ENCODE measurements at regions not wholly inside any gene's neighbourhood (a gene's known extent, or its start where the extent isn't known, plus 50 kb on each side); places are given as distances from the start of the nearest gene placed in this dataset.

DNA sequence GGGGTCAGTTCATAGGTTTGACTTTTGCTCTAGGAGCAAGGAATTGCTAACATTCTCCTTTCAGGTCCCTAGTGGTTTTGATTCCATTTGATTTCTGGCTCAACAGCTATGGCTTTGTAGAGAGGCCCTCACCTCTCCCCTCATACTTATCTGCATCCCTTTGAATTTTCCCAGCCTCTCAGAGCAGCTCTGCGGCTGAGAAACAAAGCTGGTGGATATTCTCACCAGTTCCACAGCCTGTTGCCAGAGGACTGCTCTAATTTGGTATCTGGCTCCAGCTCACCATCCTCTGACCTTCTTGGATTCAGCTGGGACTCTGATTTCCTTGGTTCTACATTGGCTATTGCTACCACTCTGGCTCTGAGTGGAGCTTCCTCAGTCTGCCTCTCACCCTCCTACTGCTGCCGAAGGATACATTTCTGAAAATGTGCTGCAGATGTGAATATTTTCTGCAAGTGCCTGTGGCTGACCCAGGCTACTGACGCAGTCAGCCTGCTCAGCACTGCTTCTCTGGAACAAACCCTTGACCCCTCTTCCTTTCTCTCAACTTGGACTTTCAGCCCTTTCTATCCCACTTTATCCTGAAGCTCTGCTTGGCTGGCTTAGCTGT is 110.9 kb upstream of the ENPEP start:
- Histone ChIP-seq H3K4me1 (ENCODE audit: insufficient read depth, low read length) (no peaks in the 10 kb centered on the region), H3K9ac (ENCODE audit: insufficient read depth, low read depth, low read length) (no peak overlapping the region), H3K27me3 (ENCODE audit: control insufficient read depth in 1 of 2, insufficient read depth in 2 of 2, low read length in 2 of 2) (no peaks in the 10 kb centered on the region), H3K36me3 (replicated peaks in 1 of 2; ENCODE audit: control insufficient read depth in 1 of 2, insufficient read depth in 2 of 2, low read length in 2 of 2) (no peaks in the 10 kb centered on the region), H3K4me2 (ENCODE audit: low read depth, low read length) (no peak overlapping the region), H2AFZ (ENCODE audit: low read length) (no peak overlapping the region), H3K27ac (ENCODE audit: extremely low read length, insufficient read depth, low read length) (no peak overlapping the region), H3K79me2 (ENCODE audit: insufficient read depth, low read length) (no peaks in the 10 kb centered on the region), H3K9me3 (ENCODE audit: low read length) (no peaks in the 10 kb centered on the region), H4K20me1 (ENCODE audit: insufficient read depth, low read length) (no peaks in the 10 kb centered on the region), H3K4me3 (replicated peaks in 1 of 3; ENCODE audit: insufficient read depth in 1 of 3, low read depth in 2 of 3, low read length in 3 of 3) (no peak overlapping the region)
- ChIA-PET CTCF (ENCODE audit: low intra/inter-chr PET ratio, low total read pairs) (no interaction called here), POLR2A (no interaction called here)
- FAIRE-seq, result no peak
- no peak for ATAC-seq
- intact Hi-C loops (cut with micrococcal nuclease; ENCODE audit: unreplicated experiment), result no loop called here
- in situ Hi-C loops (cut with HindIII; ENCODE audit: extremely low pct_ligation_motif_present, low pct_unique_long_range_greater_than_20kb), result no loop called here
- no peak for DNase-seq (ENCODE audit: low spot score)
- no TSS peak for BruUV-seq (replicated peaks)
- WGBS (ENCODE audit: low lambda C conversion rate), result 8% methylated on average over 3 of the region's 3 CpGs
- TF ChIP-seq FOXP1 (IDR thresholded peaks at IDR 0.05) (no peak), FOXP1 (CRISPR knock-in tag; IDR thresholded peaks at IDR 0.05) (no peak), SIX4 (CRISPR knock-in tag; IDR thresholded peaks at IDR 0.05) (no peak), PATZ1 (CRISPR knock-in tag; IDR thresholded peaks at IDR 0.05) (no peak), ZNF790 (CRISPR knock-in tag; IDR thresholded peaks at IDR 0.05; ENCODE audit: borderline replicate concordance) (no peak), SP1 (IDR thresholded peaks at IDR 0.05) (no peak), SP1 (CRISPR knock-in tag; IDR thresholded peaks at IDR 0.05) (no peak), ZNF550 (CRISPR knock-in tag; IDR thresholded peaks at IDR 0.05; ENCODE audit: borderline replicate concordance) (no peak), NR2F2 (IDR thresholded peaks at IDR 0.05; ENCODE audit: borderline replicate concordance, low read depth) (no peak), BCLAF1 (IDR thresholded peaks at IDR 0.05) (no peak), ZFP36L1 (CRISPR knock-in tag; IDR thresholded peaks at IDR 0.05) (no peak), ZNF709 (CRISPR knock-in tag; IDR thresholded peaks at IDR 0.05) (no peak), TAF1 (CRISPR knock-in tag; IDR thresholded peaks at IDR 0.05) (no peak)
- TF ChIP-seq, protein P1, sequence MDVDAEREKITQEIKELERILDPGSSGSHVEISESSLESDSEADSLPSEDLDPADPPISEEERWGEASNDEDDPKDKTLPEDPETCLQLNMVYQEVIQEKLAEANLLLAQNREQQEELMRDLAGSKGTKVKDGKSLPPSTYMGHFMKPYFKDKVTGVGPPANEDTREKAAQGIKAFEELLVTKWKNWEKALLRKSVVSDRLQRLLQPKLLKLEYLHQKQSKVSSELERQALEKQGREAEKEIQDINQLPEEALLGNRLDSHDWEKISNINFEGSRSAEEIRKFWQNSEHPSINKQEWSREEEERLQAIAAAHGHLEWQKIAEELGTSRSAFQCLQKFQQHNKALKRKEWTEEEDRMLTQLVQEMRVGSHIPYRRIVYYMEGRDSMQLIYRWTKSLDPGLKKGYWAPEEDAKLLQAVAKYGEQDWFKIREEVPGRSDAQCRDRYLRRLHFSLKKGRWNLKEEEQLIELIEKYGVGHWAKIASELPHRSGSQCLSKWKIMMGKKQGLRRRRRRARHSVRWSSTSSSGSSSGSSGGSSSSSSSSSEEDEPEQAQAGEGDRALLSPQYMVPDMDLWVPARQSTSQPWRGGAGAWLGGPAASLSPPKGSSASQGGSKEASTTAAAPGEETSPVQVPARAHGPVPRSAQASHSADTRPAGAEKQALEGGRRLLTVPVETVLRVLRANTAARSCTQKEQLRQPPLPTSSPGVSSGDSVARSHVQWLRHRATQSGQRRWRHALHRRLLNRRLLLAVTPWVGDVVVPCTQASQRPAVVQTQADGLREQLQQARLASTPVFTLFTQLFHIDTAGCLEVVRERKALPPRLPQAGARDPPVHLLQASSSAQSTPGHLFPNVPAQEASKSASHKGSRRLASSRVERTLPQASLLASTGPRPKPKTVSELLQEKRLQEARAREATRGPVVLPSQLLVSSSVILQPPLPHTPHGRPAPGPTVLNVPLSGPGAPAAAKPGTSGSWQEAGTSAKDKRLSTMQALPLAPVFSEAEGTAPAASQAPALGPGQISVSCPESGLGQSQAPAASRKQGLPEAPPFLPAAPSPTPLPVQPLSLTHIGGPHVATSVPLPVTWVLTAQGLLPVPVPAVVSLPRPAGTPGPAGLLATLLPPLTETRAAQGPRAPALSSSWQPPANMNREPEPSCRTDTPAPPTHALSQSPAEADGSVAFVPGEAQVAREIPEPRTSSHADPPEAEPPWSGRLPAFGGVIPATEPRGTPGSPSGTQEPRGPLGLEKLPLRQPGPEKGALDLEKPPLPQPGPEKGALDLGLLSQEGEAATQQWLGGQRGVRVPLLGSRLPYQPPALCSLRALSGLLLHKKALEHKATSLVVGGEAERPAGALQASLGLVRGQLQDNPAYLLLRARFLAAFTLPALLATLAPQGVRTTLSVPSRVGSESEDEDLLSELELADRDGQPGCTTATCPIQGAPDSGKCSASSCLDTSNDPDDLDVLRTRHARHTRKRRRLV (CRISPR knock-in tag; IDR thresholded peaks at IDR 0.05), result no peak

Measured in HepG2 (cell line).